Loucy (cell line): ENCODE measurements at regions not wholly inside any gene's neighbourhood (a gene's known extent, or its start where the extent isn't known, plus 50 kb on each side); places are given as distances from the start of the nearest gene placed in this dataset.

Source experiments
- CTCF ChIP-seq: fragments of 200-600 bp; sonication (generic); conservative IDR thresholded peaks from 2 replicates; pipeline ENCODE4 v1.5.1; 2014; ENCODE audit warnings: mild to moderate bottlenecking, antibody characterized with exemption, low read length
- EZH2phosphoT487 ChIP-seq: fragments of 200-600 bp; IDR thresholded peaks from 2 replicates; pipeline ENCODE4 v1.6.1; 2018; ENCODE audit warnings: antibody characterized with exemption, mild to moderate bottlenecking, moderate library complexity, borderline replicate concordance

GRCh38 chr12:105575235-105575634 lies 244.7 kb downstream of the C12orf75 start:
- TF ChIP-seq CTCF (no peak), EZH2phosphoT487 (no peak)
